ENCODE measurements at regions not wholly inside any gene's neighbourhood (a gene's known extent, or its start where the extent isn't known, plus 50 kb on each side); places are given as distances from the start of the nearest gene placed in this dataset.
"Not testable (repeated sequence)": the region's sequence is repeated elsewhere in the genome, so short reads cannot be mapped to it uniquely, and the experiment has no call there.

- no peak overlapping the region for H3K4me3 ChIP-seq (ENCODE audit: low read depth in 2 of 2, low read length in 2 of 2)
- intact Hi-C loops (cut with micrococcal nuclease; ENCODE audit: unreplicated experiment) (no loop called here), in situ Hi-C loops (cut with HindIII; ENCODE audit: low pct_unique_long_range_greater_than_20kb, low sequenced_read_pairs) (no loop called here)
- H3K27ac ChIP-seq (ENCODE audit: low read length): no peak overlapping the region
- H3K36me3 ChIP-seq (ENCODE audit: control insufficient read depth, insufficient read depth, low read length): no peaks in the 10 kb centered on the region
- ChIA-PET CTCF (no interaction called here), POLR2A (no interaction called here)
- ATAC-seq: no peak
- no peaks in the 10 kb centered on the region for H3K4me1 ChIP-seq (ENCODE audit: control insufficient read depth, insufficient read depth, low read length)
- BruUV-seq (replicated peaks): no TSS peak
- no peak for TF ChIP-seq POLR2AphosphoS5 (IDR thresholded peaks at IDR 0.05; ENCODE audit: low read depth, low read length)
- no peak for TF ChIP-seq SIN3A (IDR thresholded peaks at IDR 0.05; ENCODE audit: borderline replicate concordance, insufficient read depth, low read depth, low read length)
- 0 out of 2 replicates have a peak, but pooled peaks cover 3% of the 10 kb centered on the region for H3K9me3 ChIP-seq (ENCODE audit: control insufficient read depth, insufficient read depth, low read depth, low read length)
- no peak for DNase-seq (ENCODE audit: low read depth, low spot score)
- no peaks in the 10 kb centered on the region for H3K27me3 ChIP-seq (ENCODE audit: control insufficient read depth, insufficient read depth, low read length)
These were observed 715.8 kb upstream of the HS3ST5 start for GRCh38 chr6:115058414-115059211.

- no TSS peak for BruUV-seq (replicated peaks)
- no peaks in the 10 kb centered on the region for H3K4me1 ChIP-seq (ENCODE audit: control insufficient read depth, insufficient read depth, low read length)
- no peak overlapping the region for H3K4me3 ChIP-seq (ENCODE audit: low read depth in 2 of 2, low read length in 2 of 2)
- CTCF ChIA-PET: no interaction called here
- no peaks in the 10 kb centered on the region for H3K36me3 ChIP-seq (ENCODE audit: control insufficient read depth, insufficient read depth, low read length)
- DNase-seq (ENCODE audit: low read depth, low spot score): no peak
- no peaks in the 10 kb centered on the region for H3K27me3 ChIP-seq (ENCODE audit: control insufficient read depth, insufficient read depth, low read length)
- TF ChIP-seq POLR2AphosphoS5 (IDR thresholded peaks at IDR 0.05; ENCODE audit: low read depth, low read length): no peak
- TF ChIP-seq CTCF (IDR thresholded peaks at IDR 0.05): no peak
- no peak for TF ChIP-seq SIN3A (IDR thresholded peaks at IDR 0.05; ENCODE audit: borderline replicate concordance, insufficient read depth, low read depth, low read length)
- no peak for TF ChIP-seq TCF7L2 (IDR thresholded peaks at IDR 0.05; ENCODE audit: low read depth, low read length)
- TF ChIP-seq REST (IDR thresholded peaks at IDR 0.05; ENCODE audit: insufficient read depth in 1 of 2, low read depth in 2 of 2, low read length in 1 of 2): no peak
- no peak for ATAC-seq
- H3K27ac ChIP-seq (ENCODE audit: low read length): no peak overlapping the region
- intact Hi-C loops (cut with micrococcal nuclease; ENCODE audit: unreplicated experiment) (no loop called here), in situ Hi-C loops (cut with HindIII; ENCODE audit: low pct_unique_long_range_greater_than_20kb, low sequenced_read_pairs) (no loop called here)
- H3K9me3 ChIP-seq (ENCODE audit: control insufficient read depth, insufficient read depth, low read depth, low read length): peaks cover 3% of the 10 kb centered on the region; the same call in 1 of the 2 replicates
- POLR2A ChIA-PET: no interaction called here
These were observed 712.8 kb upstream of the HS3ST5 start for GRCh38 chr6:115055579-115055978.

- H3K4me1 ChIP-seq (ENCODE audit: control insufficient read depth, insufficient read depth, low read length); in situ Hi-C loops (cut with HindIII; ENCODE audit: low pct_unique_long_range_greater_than_20kb, low sequenced_read_pairs); DNase-seq (ENCODE audit: low read depth, low spot score); H3K4me3 ChIP-seq (ENCODE audit: low read depth in 2 of 2, low read length in 2 of 2); H3K36me3 ChIP-seq (ENCODE audit: control insufficient read depth, insufficient read depth, low read length); ATAC-seq; intact Hi-C loops (cut with micrococcal nuclease; ENCODE audit: unreplicated experiment); H3K27ac ChIP-seq (ENCODE audit: low read length); CTCF ChIA-PET; POLR2A ChIA-PET; H3K9me3 ChIP-seq (ENCODE audit: control insufficient read depth, insufficient read depth, low read depth, low read length); BruUV-seq (replicated peaks); H3K27me3 ChIP-seq (ENCODE audit: control insufficient read depth, insufficient read depth, low read length): not testable (repeated sequence)
These were observed 711.4 kb upstream of the HS3ST5 start for GRCh38 chr6:115054242-115054641.
